Urinary bladder (tissue), 3 donors: ENCODE measurements at regions not wholly inside any gene's neighbourhood (a gene's known extent, or its start where the extent isn't known, plus 50 kb on each side); places are given as distances from the start of the nearest gene placed in this dataset.
"Not testable (repeated sequence)": the region's sequence is repeated elsewhere in the genome, so short reads cannot be mapped to it uniquely, and the experiment has no call there.

Source experiments
- DNase-seq: peaks from one replicate; pipeline ENCODE4 v3.0.0-alpha.2; 2015; ENCODE audit errors: extremely low spot score
- H3K27ac ChIP-seq: one replicate; pipeline ENCODE4 v1.5.1; 2013; ENCODE audit warnings: low read depth, mild to moderate bottlenecking, moderate library complexity
- H3K36me3 ChIP-seq: one replicate; pipeline ENCODE4 v1.6.1; 2013; ENCODE audit warnings: mild to moderate bottlenecking, moderate library complexity; ENCODE audit not compliant: insufficient read depth
- H3K4me1 ChIP-seq: one replicate; pipeline ENCODE4 v1.6.1; 2013; ENCODE audit warnings: mild to moderate bottlenecking, moderate library complexity; ENCODE audit not compliant: insufficient read depth
- H3K4me3 ChIP-seq: one replicate; pipeline ENCODE4 v1.5.1; 2013; ENCODE audit warnings: low read depth, low read length
- WGBS: extraction: QIAGEN DNeasy Blood & Tissue Kit; methylation state at CpG from one replicate; pipeline ENCODE4 v1.1.7; 2013; 5-methylcytosine and 5-hydroxymethylcytosine counted together
- donor health status: healthy with polysubstance abuse.
- donor health status: healthy.

DNA sequence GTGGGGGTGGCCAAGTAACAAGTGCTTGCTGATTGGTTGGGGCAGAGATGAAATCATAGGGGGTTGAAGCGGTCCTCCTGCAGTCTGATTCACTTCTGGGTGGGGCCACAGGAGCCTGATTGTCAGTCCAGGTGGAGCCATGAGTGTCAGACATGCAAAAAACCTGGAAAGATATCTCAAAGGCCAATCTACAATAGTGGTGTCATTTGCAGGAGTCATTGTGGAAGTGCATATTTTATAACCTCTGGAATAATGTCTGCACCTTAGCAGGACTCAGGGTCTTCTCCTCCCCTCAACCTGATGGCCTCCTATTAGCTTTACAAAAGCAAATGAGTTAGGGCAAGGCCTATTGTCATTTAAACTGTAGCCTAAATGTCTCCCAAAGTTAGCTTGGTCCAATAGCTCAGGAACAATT lies 241.4 kb downstream of the NUAK1 start:
- no peak overlapping the region for H3K27ac ChIP-seq
- H3K4me1 ChIP-seq = no peaks in the 10 kb centered on the region
- 66% methylated on average over 1 of the region's 1 CpG for WGBS
- H3K36me3 ChIP-seq = no peaks in the 10 kb centered on the region
- no peak overlapping the region for H3K4me3 ChIP-seq
- no peak for DNase-seq

DNA sequence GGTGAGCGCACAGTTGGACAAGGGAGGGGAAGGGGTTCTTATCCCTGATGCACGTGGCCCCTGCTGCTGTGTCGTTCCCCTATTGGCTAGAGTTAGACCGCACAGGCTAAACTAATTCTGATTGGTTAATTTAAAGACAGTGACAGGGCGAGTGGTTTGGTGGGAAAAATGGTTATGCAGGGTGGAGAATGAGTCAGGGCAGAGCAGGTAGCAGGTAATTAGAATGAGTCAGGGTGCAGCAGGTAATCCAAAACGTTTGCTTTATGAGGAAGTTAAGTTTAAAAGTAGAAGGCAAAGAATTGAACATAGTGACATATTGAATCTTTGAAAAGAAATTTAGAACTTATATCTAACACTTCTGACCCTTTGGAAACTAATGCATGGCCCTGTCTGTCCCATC lies 240.5 kb downstream of the NUAK1 start:
- WGBS = 86% methylated on average over 6 of the region's 6 CpGs

DNA sequence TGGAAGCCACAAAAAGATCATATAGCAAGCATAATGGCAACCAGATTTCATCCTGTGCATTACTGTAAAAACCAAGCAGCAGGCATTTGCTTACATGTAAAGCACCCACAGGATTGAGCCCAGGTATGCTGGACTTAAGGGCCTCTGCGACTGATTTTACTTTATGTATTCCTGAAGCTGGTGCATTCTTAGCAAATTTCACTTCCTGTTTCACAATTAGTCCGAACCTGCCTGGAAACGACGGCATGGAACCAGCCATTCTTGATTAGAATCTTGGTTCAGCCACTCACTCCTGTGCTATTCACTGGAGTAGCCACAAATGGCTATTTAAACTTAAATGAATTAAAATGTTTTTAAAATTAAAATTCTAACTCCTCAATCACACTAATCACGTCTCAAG lies 239.2 kb downstream of the NUAK1 start:
- H3K27ac ChIP-seq = no peak overlapping the region
- 73% methylated on average over 5 of the region's 5 CpGs for WGBS

More for the DNA sequence above, 240.5 kb downstream of the NUAK1 start:
- H3K4me1 ChIP-seq, H3K36me3 ChIP-seq, H3K4me3 ChIP-seq, H3K27ac ChIP-seq, DNase-seq: not testable (repeated sequence)

DNA sequence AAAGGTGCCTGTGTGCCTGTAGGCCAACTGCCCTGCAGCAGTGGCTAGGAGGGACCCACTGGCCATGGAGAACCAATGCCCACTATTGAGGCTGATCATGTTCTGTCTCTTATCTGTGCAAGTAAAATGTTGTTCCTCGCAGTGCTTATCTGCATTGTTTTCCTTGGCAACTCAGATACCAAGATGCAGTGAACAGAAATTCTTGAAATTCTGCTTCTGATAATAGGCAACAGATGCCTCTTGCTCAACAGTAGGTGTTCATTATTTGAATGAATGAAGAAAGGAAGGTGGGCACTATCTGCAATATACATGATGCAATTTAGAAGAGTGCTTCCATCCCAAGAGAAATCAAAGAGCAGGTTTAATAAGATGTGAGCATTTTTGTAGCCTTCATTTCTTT lies 232.2 kb downstream of the NUAK1 start:
- DNase-seq = no peak

More for the DNA sequence above, 239.2 kb downstream of the NUAK1 start:
- no peaks in the 10 kb centered on the region for H3K4me1 ChIP-seq
- H3K4me3 ChIP-seq = no peak overlapping the region
- DNase-seq = no peak
- H3K36me3 ChIP-seq = no peaks in the 10 kb centered on the region

DNA sequence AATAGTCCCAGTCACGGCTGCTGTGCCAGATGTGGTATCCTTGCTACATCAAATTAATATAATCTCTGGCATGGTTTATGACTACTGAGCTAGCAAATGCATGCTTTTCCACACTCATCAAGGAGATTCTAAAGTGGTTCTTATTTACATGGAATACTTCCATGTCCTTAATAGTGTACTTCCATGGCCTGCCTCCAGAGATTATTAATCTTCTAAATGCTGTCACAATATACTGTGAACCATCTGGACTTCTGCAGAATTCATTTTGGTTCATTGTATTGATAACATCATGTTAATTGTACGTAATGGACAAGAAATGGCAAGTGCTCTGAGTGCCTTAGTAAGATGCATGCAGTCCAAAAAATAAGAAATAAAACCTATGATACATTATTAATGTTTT lies 230.8 kb downstream of the NUAK1 start:
- 81% methylated on average over 2 of the region's 2 CpGs for WGBS
- DNase-seq = no peak
- Histone ChIP-seq H3K36me3 (no peaks in the 10 kb centered on the region), H3K27ac (no peak overlapping the region), H3K4me3 (no peak overlapping the region), H3K4me1 (no peaks in the 10 kb centered on the region)

More for the DNA sequence above, 232.2 kb downstream of the NUAK1 start:
- H3K4me3 ChIP-seq = no peak overlapping the region
- 71% methylated on average over 1 of the region's 1 CpG for WGBS
- H3K4me1 ChIP-seq = no peaks in the 10 kb centered on the region
- no peak overlapping the region for H3K27ac ChIP-seq
- no peaks in the 10 kb centered on the region for H3K36me3 ChIP-seq

DNA sequence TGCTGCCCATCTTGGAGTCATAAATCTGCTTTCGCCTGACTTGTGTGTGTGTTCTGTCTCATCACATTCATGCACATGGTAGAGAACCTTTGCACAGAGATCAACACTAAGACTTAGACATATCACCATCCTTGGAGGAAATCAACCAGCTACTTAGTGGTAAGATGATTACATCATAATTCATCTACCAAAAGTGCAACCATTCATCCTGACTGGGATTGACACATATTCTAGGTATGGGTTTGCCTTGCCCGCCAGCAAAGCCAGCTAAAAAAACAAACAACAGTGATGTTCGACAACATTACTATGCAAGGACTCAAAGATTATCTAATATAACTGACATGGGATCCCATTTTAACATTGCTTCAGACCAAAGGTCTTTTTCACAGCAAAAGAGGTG lies 228.7 kb downstream of the NUAK1 start:
- H3K27ac ChIP-seq = no peak overlapping the region
- no peak for DNase-seq
- H3K4me3 ChIP-seq = no peak overlapping the region
- no peaks in the 10 kb centered on the region for H3K36me3 ChIP-seq
- H3K4me1 ChIP-seq = no peaks in the 10 kb centered on the region
- WGBS = 94% methylated on average over 3 of the region's 3 CpGs

DNA sequence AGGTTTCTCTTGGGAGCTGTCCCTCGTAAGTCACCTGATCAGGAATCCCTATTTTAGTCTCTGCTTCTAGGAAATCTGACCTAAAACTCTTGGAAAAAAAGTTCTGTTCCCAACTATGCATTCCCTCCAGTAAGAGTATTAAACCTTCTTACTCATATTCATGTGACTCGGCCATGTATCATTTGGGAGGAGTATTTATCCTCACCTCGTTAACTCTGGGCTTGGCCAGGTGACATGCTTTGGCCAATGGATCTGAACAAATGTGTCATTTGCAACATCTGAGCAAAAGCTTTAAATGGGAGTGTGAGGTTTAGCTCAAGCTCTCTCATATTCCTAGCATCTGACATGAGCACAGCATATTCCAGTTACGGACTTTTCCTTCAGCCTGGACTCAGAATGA lies 226.8 kb downstream of the NUAK1 start:
- 92% methylated on average over 4 of the region's 4 CpGs for WGBS

DNA sequence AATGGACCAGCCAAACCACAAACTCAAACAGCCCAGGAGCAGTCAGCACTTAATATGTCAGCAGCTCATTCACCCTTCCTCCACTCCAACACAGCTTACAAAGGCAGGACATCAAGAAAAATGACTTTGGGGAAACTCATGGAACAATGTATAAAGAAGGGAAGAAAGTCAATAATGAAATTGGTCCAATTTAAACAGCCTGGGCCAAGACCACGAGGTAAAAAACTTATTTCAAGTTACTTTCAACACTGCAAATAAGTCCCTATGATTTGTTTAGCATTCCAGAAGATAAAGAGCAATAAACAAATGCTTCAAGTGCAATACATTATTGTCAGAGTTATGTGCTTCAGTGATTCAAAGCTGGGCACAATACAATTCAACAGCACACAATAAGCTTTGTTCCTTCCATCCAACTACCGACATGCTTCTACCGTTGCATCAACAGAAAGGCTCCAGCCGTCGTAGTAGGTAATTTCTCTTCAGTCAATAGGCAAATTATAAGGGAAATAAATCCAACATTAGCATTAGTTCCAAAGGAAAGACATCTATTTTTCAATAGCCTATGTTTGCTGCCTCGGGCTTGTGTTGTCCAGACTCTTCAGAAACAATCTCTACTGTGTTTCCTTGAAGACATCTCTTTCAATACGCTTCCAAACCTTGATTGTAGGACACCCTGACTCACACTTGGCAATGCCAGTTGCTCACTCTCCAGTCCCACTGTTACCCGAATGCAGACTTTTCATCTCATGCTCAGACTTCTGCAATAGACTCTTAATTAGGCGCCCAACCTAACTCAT lies 225.7 kb downstream of the NUAK1 start:
- H3K4me1 ChIP-seq = no peaks in the 10 kb centered on the region
- WGBS = 70% methylated on average over 9 of the region's 9 CpGs
- DNase-seq = no peak
- no peak overlapping the region for H3K27ac ChIP-seq
- no peak overlapping the region for H3K4me3 ChIP-seq
- H3K36me3 ChIP-seq = no peaks in the 10 kb centered on the region

More for the DNA sequence above, 226.8 kb downstream of the NUAK1 start:
- Histone ChIP-seq H3K36me3 (no peaks in the 10 kb centered on the region), H3K4me1 (no peaks in the 10 kb centered on the region), H3K4me3 (no peak overlapping the region), H3K27ac (no peak overlapping the region)
- no peak for DNase-seq

DNA sequence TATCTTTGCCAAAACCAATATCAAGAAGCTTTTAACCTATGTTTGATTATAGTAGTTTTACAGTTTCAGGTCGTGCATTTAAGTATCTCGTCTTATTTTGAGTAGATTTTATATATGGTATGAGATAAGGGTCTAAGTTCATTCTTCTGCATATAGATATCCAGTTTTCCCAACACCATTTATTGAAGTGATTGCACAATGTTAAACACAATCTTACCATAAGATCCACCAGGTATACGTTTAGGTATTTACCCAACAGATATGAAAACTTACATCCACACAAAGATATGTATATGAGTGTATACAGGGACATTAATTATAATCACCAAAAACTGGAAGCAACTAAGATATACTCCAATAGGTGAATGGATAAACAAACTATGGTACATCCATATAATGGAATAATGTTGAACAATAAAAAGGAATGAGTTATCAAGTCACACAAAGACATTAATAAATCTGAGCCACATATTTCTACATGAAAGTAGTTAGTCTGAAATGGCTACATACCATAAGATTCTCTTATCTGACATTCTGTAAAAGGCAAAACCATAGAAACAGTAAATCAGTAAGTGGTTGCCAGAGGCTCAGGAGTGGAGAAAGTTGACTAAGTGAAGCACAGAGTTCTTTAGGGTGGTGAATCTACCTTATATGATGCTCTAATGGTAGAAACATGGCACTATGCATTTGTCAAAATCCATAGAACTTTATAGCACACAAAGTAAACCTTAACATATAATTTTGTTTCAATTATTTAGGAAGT lies 222.6 kb downstream of the NUAK1 start:
- no peak overlapping the region for H3K27ac ChIP-seq
- H3K4me3 ChIP-seq = no peak overlapping the region
- H3K36me3 ChIP-seq = no peaks in the 10 kb centered on the region
- no peaks in the 10 kb centered on the region for H3K4me1 ChIP-seq
- DNase-seq = no peak
- 79% methylated on average over 3 of the region's 3 CpGs for WGBS

DNA sequence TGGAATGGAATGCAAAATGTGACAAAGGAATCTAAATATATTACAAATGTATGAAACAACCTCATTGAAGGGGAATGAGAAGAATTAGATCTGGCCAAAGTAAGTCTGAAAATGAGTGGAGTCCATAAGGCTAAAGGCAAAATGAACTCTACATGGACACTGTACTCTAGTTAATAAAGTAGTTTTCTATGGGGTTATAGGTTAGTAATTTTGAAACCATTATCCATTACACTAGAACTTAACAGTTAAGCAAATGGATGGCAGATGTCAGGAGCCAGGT lies 222.1 kb downstream of the NUAK1 start:
- no peak overlapping the region for H3K27ac ChIP-seq
- H3K4me1 ChIP-seq = no peaks in the 10 kb centered on the region
- no peak overlapping the region for H3K4me3 ChIP-seq
- H3K36me3 ChIP-seq = no peaks in the 10 kb centered on the region
- no peak for DNase-seq

DNA sequence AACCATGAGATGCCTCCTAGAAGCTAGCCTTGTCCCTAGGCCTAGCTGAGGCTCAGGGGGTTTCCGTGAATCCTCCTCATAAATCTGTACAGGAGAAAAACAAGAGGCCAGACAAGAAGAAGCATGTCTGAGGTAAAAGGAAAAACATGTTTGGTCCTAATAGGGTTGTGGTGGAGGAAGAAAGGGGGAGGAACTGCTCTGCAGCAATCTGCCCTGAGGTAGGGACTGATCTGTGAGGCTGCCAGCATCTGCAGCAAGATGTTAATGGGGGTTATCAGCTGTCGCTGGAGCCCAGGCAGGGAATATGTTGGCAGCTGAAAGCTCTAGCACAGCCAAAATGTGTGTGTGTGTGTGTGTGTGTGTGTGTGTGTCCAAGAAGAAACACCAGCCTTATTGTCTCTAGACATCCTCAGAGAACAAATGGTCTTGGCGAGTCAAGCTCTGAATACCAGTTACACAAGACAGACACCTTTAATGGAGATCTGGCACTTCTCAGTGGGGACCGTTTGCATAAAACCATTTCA lies 218.5 kb downstream of the NUAK1 start:
- no peak overlapping the region for H3K27ac ChIP-seq
- H3K36me3 ChIP-seq = no peaks in the 10 kb centered on the region
- no peaks in the 10 kb centered on the region for H3K4me1 ChIP-seq
- WGBS = 36% methylated on average over 4 of the region's 4 CpGs
- H3K4me3 ChIP-seq = no peak overlapping the region
- peak; percentile 58 for DNase-seq

DNA sequence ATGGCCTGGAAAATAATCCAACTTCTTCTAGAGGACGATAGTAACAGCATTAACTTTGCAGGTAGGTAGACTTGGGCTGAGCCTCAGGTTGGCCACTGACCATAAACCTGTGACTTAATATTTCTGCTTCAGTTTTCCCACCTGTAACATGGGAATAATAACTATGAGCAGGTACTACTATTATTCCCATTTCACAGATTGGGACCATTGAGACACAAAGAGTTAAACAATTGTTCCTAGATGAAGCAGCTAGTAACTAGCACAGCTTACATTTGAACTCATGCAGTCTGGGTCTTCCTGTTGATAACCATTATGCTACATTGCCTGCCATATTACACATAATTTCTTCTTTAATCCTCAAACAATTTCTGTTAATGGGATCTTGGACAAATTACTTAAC lies 217.7 kb downstream of the NUAK1 start:
- no peak for DNase-seq

DNA sequence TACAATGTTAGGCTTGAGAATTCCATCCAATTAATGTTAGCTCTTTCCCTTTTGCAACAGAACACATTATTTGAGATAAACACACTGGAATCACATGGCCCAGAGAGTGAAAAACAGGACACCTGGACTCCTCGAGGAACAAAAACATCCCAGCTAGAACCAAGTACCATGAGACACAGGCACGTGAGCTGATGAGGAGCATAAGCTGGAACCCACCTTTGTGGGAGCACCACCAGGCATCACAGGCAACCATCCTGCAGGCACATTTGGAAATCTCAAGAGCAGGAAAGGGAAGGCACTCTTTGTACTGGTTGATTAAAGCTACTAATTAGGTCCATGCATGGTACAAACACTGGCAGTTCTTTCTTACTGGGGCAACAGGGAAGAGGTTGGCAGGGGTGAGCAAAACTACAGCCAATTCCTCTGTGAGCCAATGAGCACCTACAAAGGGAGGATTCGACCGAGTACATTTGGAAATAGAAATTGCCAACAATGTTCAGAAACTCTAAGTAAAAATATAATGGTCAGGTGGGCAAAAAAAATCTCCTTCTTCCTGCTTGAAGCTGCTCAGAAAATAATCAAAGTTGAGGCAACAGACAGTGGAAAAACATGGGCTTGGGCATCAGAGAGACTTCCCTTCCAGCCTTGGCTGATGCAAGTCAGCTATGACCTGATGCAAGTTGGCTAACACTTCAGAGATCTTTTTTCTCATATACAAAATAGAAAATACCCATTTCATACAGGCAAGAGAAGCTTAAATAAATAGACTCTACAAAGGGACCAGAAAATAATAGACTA lies 216.7 kb downstream of the NUAK1 start:
- H3K36me3 ChIP-seq = no peaks in the 10 kb centered on the region
- H3K4me1 ChIP-seq = no peaks in the 10 kb centered on the region
- no peak for DNase-seq
- no peak overlapping the region for H3K27ac ChIP-seq
- WGBS = 86% methylated on average over 4 of the region's 4 CpGs
- H3K4me3 ChIP-seq = no peak overlapping the region

More for the DNA sequence above, 217.7 kb downstream of the NUAK1 start:
- WGBS = 95% methylated on average over 1 of the region's 1 CpG
- H3K4me3 ChIP-seq = no peak overlapping the region
- H3K36me3 ChIP-seq = no peaks in the 10 kb centered on the region
- H3K27ac ChIP-seq = no peak overlapping the region
- no peaks in the 10 kb centered on the region for H3K4me1 ChIP-seq
